Right lobe of liver (tissue), 6 donors: ENCODE measurements at regions not wholly inside any gene's neighbourhood (a gene's known extent, or its start where the extent isn't known, plus 50 kb on each side); places are given as distances from the start of the nearest gene placed in this dataset.

Experiments used
- ATAC-seq, 4 donors: fragments of 200-7000 bp; cut with Tn5 transposase; one replicate each; pipeline ENCODE4 v1.9.1; 2020; ENCODE audit warnings: mild to moderate bottlenecking in 4 of 4, moderate library complexity in 4 of 4
- DNase-seq, 3 donors: peaks; one replicate each; pipeline ENCODE4 v3.0.0-alpha.2; 2020
- H3K27ac ChIP-seq, 3 donors: fragments of 200-600 bp; one replicate each; pipeline ENCODE4 v1.8.0; 2022
- H3K27me3 ChIP-seq, 2 donors: fragments of 200-600 bp; one replicate each; pipeline ENCODE4 v1.8.0; 2022
- H3K36me3 ChIP-seq, 4 donors: fragments of 200-600 bp; sonication (generic) in 1 of 4; one replicate each; pipeline versions ENCODE4 v1.5.1 to v1.8.0; 2017 to 2022; ENCODE audit warnings: control low read depth in 1 of 4
- H3K4me1 ChIP-seq, 4 donors: fragments of 200-600 bp; sonication (generic) in 1 of 4; one replicate each; pipeline versions ENCODE4 v1.5.1 to v1.8.0; 2017 to 2022; ENCODE audit warnings: control low read depth in 1 of 4
- H3K4me3 ChIP-seq, 3 donors: fragments of 200-600 bp; one replicate each; pipeline ENCODE4 v1.8.0; 2022
- H3K9me3 ChIP-seq, 4 donors: fragments of 200-600 bp; sonication (generic) in 1 of 4; one replicate each; pipeline versions ENCODE4 v1.5.1 to v1.8.0; 2017 to 2022; ENCODE audit warnings: control low read depth in 1 of 4
- POLR2A ChIP-seq: fragments of 450-650 bp; IDR thresholded peaks from one replicate; pipeline ENCODE4 v1.6.1; 2017; ENCODE audit warnings: antibody characterized with exemption, mild to moderate bottlenecking
- WGBS: methylation state at CpG from one replicate; pipeline ENCODE4 v1.1.6; 2018; ENCODE audit warnings: low coverage, low lambda C conversion rate; ENCODE audit not compliant: insufficient coverage; ENCODE audit errors: missing lambda C conversion rate; 5-methylcytosine and 5-hydroxymethylcytosine counted together
- intact Hi-C, 2 donors: fragments of 100-400 bp; cut with DNase I; formaldehyde crosslinking; loops; one replicate each; pipeline versions ENCODE4 v1.11.2 to v1.14.1; 2022
- TF ChIP-seq, protein P1 (sequence below), 4 donors: fragments of 200-600 bp in 3 of 4; fragments of 450-650 bp in 1 of 4; IDR thresholded peaks; one replicate each; pipeline versions ENCODE4 v1.5.1 to v1.8.0; 2016 to 2022; ENCODE audit warnings: antibody characterized with exemption in 4 of 4, mild to moderate bottlenecking in 2 of 4
- donor health status: DM: no; HTN: yes; CAD: no.
- donor health status: DM: no; HTN: no; CAD: no.
- donor health status: DM: no; HTN: no; CAD: no.
- donor health status: DM: no; HTN: yes; CAD: no.
- donor health status: DM: no; HTN: yes; CAD: no.

DNA sequence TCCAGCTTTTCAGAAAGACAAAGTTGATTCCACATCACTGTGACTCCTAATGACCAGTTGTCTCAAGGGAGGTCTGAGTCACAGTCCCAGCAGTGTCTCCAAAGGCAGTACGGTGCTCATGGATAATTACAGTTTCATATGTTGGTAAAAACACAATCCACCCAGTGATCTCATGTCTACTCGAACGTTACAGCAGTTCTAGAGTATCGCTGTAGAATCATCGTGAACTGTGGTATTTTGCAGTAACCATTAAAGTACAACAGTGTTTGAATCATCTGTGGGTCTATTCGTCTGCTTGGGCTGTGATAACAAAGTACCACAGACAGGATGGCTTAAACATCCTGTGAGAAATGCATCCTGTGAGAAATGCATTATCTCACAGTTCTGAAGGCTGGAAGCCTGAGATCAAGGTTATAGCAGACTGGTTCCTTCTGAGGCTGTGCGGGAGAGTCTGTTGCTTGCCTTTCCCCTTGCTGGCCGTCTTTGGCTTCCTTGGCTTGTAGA is 121.1 kb upstream of the SORBS2 start:
- DNase-seq (no peak), ATAC-seq (peak; percentile 21 to 76 (median 59))
- no peak for TF ChIP-seq POLR2A
- TF ChIP-seq, protein P1, sequence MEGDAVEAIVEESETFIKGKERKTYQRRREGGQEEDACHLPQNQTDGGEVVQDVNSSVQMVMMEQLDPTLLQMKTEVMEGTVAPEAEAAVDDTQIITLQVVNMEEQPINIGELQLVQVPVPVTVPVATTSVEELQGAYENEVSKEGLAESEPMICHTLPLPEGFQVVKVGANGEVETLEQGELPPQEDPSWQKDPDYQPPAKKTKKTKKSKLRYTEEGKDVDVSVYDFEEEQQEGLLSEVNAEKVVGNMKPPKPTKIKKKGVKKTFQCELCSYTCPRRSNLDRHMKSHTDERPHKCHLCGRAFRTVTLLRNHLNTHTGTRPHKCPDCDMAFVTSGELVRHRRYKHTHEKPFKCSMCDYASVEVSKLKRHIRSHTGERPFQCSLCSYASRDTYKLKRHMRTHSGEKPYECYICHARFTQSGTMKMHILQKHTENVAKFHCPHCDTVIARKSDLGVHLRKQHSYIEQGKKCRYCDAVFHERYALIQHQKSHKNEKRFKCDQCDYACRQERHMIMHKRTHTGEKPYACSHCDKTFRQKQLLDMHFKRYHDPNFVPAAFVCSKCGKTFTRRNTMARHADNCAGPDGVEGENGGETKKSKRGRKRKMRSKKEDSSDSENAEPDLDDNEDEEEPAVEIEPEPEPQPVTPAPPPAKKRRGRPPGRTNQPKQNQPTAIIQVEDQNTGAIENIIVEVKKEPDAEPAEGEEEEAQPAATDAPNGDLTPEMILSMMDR (IDR thresholded peaks at IDR 0.05) = no peak
- Histone ChIP-seq H3K36me3 (no peaks in the 10 kb centered on the region), H3K27me3 (no peaks in the 10 kb centered on the region), H3K4me1 (no peaks in the 10 kb centered on the region), H3K4me3 (no peak overlapping the region), H3K27ac (no peak overlapping the region), H3K9me3 (no peaks in the 10 kb centered on the region)
- 66% methylated on average over 7 of the region's 8 CpGs for WGBS
- intact Hi-C loops = no loop called here

DNA sequence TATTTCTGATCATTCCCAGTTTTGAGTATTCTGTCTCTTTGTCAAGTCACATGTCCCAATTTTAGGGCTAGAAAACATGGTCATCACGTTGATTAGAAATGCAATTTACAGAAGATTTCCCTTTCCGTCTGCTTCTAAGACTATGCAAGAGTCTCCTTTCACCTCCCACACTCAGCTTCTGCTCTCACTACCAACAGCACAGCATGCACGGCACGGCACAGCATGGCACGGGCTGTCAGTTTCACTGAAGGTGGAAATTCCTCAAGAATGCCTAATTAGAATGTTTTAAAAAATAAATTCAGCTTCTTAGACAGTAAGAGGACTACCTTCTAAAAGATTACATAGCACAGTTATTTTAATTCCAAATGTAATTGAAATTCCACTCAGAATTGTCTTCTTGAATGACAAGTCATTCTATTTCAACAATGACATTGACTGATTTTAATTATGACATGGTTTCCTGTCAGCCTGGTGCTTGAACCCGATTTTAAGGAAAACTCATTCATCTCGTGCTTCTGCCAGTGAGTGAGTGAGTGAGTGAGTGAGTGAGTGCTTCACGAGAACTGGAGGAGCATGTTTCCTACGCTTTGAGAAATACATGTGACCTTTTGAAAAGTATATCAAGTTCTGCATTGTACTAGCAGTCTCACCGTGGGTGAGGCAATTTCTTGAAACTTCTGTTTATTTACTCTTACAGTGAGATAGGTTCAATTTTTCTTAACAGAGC is 124.8 kb upstream of the SORBS2 start:
- DNase-seq = no peak
- Histone ChIP-seq H3K4me3 (no peak overlapping the region), H3K36me3 (no peaks in the 10 kb centered on the region), H3K27ac (no peak overlapping the region), H3K27me3 (no peaks in the 10 kb centered on the region), H3K4me1 (no peaks in the 10 kb centered on the region), H3K9me3 (no peaks in the 10 kb centered on the region)
- intact Hi-C loops = no loop called here
- no peak for ATAC-seq
- TF ChIP-seq, protein P1 (IDR thresholded peaks at IDR 0.05) = no peak
- TF ChIP-seq POLR2A = no peak
- WGBS = 58% methylated on average over 10 of the region's 10 CpGs

DNA sequence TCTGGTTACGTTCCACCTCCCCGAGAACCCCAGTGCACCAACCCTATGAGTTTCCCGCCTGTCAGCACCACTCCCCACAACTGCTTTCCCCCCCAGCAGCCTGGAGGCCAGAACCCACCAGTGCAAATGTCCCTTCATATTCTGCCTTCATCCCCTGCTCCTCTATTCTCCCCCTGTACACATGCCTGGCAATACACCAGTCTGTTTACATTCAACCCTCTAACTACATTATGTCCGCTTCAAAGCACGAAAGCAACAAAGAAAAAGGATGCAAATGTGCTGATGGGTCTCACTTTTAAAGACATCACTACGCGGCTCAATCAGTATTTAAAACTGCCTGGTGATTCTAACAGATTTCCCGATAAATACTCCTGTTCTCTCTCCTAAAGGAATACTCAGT is 126.7 kb upstream of the SORBS2 start:
- no peaks in the 10 kb centered on the region for H3K36me3 ChIP-seq
- ATAC-seq (no peak), DNase-seq (no peak)
- WGBS = 93% methylated on average over 8 of the region's 8 CpGs
- no peaks in the 10 kb centered on the region for H3K9me3 ChIP-seq
- H3K4me3 ChIP-seq = no peak overlapping the region
- no peak for TF ChIP-seq POLR2A
- H3K4me1 ChIP-seq = no peaks in the 10 kb centered on the region
- no peak overlapping the region for H3K27ac ChIP-seq
- intact Hi-C loops = no loop called here
- H3K27me3 ChIP-seq = no peaks in the 10 kb centered on the region

DNA sequence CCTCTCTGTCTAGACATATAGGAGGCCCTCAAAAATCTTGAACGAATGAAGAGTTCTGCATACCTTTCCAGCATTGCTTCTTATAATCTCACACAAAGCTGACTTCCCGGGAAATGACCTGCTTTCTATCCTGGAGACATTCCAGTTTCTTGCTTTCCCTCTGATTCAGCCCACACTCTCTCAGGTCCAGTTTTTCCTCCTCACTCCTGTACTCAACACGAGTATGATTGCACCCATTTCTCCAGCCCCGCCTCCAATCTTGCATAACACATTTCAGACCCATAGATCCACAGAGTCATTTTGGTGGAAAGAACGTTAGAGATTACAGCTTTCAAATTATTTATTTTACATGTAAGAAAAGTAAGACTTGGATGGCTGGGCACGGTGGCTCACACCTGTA is 127.5 kb upstream of the TLR3 start:
- DNase-seq (no peak), ATAC-seq (no peak)
- TF ChIP-seq, protein P1 (IDR thresholded peaks at IDR 0.05) = no peak
- TF ChIP-seq POLR2A = no peak
- H3K4me1 ChIP-seq = no peaks in the 10 kb centered on the region
- no peak overlapping the region for H3K27ac ChIP-seq
- H3K27me3 ChIP-seq = no peaks in the 10 kb centered on the region
- no peaks in the 10 kb centered on the region for H3K36me3 ChIP-seq
- intact Hi-C loops = no loop called here
- H3K9me3 ChIP-seq = no peaks in the 10 kb centered on the region
- H3K4me3 ChIP-seq = no peak overlapping the region
- WGBS = 53% methylated on average over 5 of the region's 6 CpGs

DNA sequence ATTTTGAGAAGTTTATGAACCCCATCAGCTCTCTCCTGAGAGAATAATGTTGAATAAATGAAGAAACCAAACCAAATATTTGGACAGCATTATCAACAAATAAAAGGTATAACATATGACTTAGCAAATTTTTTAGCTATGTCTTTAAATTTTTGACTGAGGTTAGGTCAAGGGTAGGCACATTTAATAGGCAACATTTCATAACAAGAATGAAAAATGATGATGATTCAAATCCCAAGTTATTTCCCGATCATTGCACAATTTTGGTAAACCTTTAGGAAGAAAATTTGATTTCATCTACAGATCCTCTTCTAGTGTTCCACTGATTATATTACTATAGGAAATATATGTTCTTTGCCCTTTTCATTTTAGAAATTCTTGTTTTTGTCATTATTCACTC is 123.7 kb upstream of the TLR3 start:
- Histone ChIP-seq H3K27ac (no peak overlapping the region), H3K4me3 (no peak overlapping the region), H3K9me3 (no peaks in the 10 kb centered on the region), H3K27me3 (no peaks in the 10 kb centered on the region), H3K4me1 (no peaks in the 10 kb centered on the region), H3K36me3 (no peaks in the 10 kb centered on the region)
- WGBS = 100% methylated on average over 1 of the region's 1 CpG
- ATAC-seq (no peak), DNase-seq (no peak)
- TF ChIP-seq, protein P1 (IDR thresholded peaks at IDR 0.05) = no peak
- TF ChIP-seq POLR2A = no peak
- intact Hi-C loops = no loop called here
